Adipose tissue (tissue), 3 donors: ENCODE measurements at regions not wholly inside any gene's neighbourhood (a gene's known extent, or its start where the extent isn't known, plus 50 kb on each side); places are given as distances from the start of the nearest gene placed in this dataset.

Source experiments
- H3K27ac ChIP-seq: one replicate; pipeline ENCODE4 v1.5.1; 2013; ENCODE audit warnings: low read depth, low read length
- WGBS, 3 donors: extraction: QIAGEN DNeasy Blood & Tissue Kit; methylation state at CpG; one replicate each; pipeline ENCODE4 v1.1.7; 2013; 5-methylcytosine and 5-hydroxymethylcytosine counted together
- donor health status: healthy with polysubstance abuse.
- donor health status: Bipolar disorder and iron deficiency.
- donor health status: healthy.

DNA sequence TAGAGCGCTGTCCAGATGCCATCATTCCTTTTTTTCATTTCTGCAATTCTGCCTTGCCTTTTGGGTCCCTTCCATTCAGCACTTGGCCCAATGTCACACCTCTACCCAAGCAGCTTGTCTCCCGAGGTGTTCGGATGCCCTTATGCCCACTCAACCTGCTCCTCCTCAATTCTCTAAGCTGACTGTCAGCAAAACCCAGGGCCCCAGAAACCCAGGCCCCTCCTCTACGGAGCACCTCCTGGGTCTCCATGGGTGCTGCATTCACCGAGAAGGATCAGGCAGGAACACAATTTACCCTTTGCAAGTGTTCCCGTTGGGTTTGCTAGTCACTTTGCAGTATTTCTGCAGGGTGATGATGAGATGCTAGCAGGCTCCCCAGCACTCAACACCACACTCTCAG, 86.7 kb upstream of the RAB6C start:
- WGBS, 3 donors, result 86 to 91% (median 88%) methylated on average over 6 of the region's 6 CpGs
- H3K27ac ChIP-seq, result no peak overlapping the region

DNA sequence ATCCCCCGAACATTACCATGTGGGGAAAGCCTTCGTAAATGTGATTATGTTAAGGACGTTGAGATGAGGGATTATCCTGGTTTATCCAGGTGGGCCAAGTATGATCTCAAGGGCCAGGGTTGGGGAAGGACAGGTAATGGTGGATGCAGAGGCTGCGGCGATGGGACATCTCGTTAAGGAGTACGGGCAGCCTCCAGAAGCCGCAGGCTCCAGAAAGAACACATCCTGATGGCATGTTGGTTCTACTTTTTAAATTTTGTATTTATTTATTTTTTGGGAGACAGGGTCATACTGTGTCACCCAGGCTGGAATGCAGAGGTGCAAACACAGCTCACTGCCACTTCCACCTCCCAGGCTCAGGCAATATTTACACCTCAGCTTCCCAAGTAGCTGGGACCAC, 86.2 kb upstream of the RAB6C start:
- WGBS, 3 donors, result 76 to 79% (median 78%) methylated on average over 8 of the region's 8 CpGs
- no peak overlapping the region for H3K27ac ChIP-seq

DNA sequence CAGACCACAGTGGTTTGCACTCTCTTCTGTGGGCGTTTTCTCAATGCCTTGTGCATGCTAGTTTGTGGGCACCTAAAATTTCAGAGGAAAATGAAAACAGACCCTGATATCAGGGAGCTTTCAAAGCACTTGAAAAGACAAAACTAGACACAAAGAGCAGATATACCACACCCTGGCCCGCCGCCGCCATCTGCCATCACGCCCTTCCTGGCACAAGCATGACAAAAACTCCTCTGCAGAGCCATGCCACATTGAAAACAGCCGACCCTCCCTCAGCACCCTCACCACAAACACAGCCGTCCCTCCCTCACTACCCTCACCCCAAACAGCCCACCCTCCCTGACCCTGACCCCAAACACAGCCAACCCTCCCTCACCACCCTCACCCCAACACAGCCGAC, 84.8 kb upstream of the RAB6C start:
- no peak overlapping the region for H3K27ac ChIP-seq
- 70 to 90% (median 83%) methylated on average over 8 of the region's 8 CpGs for WGBS, 3 donors

DNA sequence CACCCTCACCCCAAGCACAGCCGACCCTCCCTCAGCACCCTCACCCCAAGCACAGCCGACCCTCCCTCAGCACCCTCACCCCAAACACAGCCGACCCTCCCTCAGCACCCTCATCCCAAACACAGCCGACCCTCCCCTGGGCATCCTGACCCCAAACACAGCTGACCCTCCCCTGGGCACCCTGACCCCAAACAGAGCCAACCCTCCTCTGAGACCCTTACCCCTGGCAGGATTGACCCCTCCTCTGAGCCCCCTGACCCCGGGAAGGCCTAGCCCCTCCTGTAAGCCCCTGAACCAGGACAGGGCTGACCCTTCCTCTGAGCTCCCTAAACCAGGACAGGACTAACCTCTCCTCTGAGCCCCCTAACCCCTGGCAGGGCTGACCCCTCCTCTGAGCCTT, 84.4 kb upstream of the RAB6C start:
- WGBS, 3 donors, result 62 to 92% (median 90%) methylated on average over 3 to 5 of the region's 5 CpGs
- no peak overlapping the region for H3K27ac ChIP-seq

DNA sequence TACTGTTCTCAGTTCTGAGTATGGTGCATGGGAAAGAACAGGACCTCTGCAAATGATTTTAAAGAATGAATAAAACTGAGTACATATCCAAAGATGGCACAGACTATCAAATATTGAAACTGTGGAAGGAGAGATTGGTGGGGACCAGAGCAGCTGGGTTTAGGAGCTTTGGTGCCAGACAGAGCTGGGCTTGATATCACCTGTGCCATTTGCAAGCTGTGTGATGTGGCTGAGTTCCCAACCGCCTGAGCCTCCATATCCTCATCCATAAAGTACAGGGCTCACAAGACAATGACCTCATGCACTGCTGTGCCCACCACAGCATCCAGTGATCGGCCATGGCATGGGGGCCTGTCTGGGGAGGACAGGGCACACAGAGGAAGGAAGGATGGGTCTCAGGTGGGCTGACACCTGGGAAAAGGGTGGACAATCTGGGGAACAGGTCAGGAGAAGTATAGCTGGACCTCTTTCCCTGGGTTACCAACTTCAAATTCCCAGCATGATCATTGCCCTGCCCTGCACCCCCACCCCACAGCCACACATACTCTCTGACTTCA, 83.9 kb upstream of the RAB6C start:
- 67 to 87% (median 83%) methylated on average over 2 of the region's 2 CpGs for WGBS, 3 donors

DNA sequence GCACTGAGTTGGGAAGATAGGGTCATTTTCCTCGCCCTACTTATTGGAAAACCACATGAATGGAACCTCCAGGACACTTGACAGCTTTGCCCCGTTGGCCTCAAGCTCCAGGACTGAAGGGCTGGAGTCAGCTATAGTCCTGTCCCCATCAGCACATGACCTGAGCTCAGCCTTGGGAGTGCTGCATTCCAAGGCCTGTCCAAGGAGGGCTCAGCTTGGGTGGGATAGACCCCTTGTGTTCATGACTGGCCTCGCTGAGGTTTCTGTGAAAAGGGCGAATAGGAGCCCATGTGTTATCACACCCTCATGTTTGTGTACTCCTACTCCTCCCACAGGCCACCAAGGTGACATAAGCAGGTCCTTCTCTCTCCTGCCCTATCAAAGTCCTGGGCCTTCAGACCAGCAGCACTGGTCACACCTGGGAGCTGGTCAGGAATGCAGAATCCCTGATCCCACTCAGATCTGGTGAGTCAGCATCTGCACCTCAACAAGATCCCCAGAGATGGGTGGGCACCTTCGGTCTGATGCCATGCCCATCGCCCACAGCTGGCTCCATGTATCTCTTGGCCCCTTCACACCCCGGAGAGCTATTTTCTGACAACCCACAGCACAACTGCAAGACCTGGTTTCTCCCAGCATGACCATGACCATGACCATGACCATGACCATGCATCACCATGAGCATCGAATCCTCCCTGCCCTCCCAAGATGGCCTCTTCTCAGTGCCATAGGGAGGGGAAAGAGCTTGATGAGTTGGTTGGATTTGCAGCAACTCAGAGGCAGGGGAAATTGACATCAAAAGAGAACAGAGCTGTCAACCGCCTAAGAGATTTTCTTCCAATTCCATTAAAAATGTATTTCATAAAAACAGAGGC, 83.0 kb upstream of the RAB6C start:
- 81 to 85% (median 84%) methylated on average over 9 of the region's 9 CpGs for WGBS, 3 donors

More for the DNA sequence above, 83.9 kb upstream of the RAB6C start:
- no peak overlapping the region for H3K27ac ChIP-seq

DNA sequence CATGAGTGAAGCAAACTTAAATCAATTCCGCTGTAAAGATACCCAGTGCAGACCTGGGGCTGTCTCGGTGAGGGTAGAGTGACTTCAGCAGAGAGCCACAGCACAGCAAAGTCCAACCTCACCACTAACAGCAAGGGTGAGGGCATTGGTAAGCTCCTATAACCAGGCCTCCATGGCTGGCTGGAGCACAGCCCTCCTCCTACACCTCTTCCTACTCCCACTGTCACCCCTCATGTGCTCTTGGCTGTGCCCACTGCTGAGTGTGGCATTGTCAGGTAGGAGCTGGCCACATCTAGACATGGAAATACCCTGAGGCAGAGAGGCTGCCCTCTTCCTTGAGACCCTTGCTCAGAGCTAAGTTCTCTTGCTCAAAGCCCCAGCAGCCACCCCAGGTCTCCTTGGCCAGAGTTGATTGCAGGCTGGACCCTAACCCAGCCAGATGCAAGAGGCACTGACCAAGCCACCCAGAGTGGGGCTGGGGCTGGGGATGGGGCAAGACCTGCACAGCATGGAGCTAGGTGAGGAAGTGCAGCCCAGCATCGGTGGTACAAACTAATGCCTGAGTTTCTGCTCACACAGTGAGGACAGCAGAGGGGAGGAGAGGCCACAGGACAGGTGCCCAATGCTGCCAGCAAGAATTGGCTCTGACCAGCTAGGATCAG, 77.6 kb upstream of the RAB6C start:
- no peak overlapping the region for H3K27ac ChIP-seq
- 62 to 63% (median 63%) methylated on average over 3 of the region's 3 CpGs for WGBS, 3 donors

More for the DNA sequence above, 83.0 kb upstream of the RAB6C start:
- H3K27ac ChIP-seq, result no peak overlapping the region

DNA sequence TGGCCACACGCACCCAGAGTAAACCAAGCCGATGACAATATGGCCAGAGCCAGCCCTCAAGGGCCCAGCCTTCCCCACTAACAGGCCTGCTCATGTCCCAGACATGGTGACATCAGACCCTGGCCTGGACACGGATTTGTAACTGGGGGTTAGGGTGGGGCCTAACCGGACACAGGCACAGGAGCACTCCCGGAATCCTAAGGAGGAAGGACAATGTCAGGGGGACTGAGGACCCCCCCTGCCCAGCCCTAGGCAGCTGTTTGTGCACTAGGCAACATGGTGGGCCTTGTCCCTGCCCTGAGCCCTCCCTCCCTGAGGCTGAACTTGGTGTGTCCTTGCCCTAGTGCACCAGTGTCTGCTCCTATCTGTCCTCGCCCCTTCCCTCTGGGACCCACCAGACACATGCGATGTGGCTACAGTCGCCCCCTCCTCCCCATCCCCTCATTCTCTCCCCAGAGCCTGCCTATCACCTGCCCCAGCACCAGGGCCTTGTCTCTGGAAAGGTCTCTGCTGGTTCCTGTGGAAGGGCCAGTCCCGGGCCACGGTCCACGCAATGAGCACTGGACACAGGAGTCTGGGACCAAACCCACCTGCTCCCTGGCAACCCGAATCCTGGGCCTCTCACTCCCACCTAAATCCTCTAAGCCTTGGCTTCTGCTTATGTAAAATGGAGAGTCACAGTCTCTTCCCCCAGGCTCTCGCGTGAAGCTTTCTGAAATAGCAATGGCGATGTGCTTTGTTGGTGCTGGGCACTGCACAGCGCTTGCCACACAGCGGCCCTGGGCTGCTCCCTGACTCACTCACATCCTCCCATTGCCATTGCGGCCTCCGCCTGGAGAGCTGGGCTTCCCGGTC, 76.5 kb upstream of the RAB6C start:
- WGBS, 3 donors, result 89 to 93% (median 92%) methylated on average over 20 of the region's 20 CpGs
- H3K27ac ChIP-seq, result no peak overlapping the region

DNA sequence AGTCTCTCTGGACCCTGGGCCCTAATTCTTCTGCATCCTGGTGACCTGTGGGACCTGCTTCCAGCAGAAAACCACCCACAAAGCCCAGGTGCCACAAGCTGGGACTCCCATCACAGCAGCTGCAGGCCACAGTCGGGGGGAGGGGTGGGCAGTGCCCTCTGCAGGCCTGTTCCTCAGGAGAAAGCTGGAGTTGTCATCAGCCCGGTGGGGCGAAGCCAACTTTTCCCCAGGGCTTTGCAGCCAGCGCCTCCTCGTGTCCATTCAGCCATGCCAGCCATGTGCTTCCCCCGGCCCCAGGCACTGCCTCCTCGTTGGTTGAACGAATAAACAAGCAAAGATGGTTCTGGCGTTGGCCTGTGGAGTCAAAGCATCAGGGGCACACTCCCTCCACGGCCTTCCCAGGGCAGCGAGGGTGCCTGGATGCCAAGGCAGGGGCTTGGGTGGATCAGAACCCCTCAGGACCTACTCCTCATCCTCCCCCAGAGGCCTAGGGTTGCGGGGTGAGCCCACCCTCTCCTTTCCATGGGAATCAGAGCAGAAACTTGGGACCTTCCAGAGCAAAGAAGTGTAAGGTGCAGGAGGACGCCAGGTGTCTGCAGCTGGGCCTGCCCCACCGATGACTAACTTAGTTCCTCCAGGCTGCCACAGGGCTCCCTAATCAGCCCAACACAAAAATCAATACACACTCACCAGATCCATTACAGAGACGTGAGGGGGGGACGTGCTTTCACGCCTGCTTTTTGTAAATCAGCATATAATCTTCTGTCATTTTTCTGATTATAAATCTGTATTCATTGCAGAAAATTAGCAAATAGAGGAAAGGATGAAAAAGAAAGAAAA, 75.7 kb upstream of the RAB6C start:
- H3K27ac ChIP-seq, result no peak overlapping the region
- 64 to 82% (median 75%) methylated on average over 17 of the region's 17 CpGs for WGBS, 3 donors

DNA sequence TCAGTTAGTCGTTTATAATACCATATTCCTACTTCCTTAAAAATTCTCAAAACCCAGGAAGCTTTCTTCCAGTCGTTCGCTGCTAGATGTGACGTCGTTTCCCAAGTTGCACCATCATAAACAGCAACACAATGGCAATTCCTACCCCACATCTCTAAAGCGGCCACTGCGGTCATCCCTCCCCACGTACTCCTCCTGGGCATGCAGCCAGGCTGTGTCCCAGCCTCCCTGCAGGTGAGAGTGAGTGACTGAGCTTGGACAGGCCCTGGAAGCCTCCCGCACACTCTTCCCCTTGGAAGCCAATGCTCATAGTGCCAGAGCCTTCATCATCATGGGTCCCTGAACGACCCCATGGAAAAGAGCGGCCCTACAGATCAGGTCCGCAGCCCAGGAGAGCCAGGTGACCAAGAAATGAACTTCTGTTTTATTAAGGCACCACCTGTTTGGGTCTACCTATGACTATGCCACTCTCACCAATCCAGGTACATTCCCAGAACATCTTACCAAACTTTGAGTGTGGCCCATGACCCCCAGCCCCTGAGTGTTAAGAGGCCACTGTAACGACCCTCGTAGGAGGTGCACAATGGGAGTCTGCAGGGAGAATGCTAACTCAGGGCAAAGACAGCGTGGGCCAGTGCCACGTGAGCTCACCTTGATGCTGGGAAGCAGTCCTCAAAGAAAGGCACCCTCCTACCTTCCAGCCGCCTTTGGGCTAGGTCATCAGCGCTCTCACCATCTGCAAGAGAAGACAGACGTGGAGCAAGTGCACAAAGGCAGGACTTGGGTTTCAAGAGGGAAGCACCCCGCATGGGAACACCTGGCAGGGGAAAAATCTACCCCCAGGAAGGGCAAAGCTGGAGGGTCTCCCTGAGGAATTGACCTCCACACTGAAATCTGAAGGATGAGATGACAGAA, 74.7 kb upstream of the RAB6C start:
- WGBS, 3 donors, result 71 to 75% (median 73%) methylated on average over 20 of the region's 20 CpGs

DNA sequence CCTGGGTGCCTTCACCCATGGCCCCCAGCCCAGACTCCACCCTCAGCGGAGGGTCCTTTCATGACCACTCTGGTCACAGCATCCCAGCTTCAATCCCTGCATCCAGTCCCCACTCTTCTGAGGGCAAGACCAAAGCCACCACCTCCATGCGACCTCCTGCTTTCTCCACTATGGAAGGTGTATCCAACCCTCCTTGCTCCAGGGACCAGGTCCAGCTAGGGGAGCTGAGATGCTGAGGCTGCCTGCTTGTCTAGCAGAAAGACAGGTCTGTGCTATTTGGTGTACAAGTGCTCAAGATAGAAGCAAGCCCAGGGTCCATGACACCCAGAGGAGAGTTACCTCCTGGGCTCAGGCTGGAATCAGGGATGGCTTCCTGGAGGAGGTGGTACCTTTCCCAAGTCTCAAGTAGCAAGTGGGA, 73.8 kb upstream of the RAB6C start:
- H3K27ac ChIP-seq, result no peak overlapping the region
- 90 to 97% (median 90%) methylated on average over 2 of the region's 2 CpGs for WGBS, 3 donors

More for the DNA sequence above, 74.7 kb upstream of the RAB6C start:
- no peak overlapping the region for H3K27ac ChIP-seq

DNA sequence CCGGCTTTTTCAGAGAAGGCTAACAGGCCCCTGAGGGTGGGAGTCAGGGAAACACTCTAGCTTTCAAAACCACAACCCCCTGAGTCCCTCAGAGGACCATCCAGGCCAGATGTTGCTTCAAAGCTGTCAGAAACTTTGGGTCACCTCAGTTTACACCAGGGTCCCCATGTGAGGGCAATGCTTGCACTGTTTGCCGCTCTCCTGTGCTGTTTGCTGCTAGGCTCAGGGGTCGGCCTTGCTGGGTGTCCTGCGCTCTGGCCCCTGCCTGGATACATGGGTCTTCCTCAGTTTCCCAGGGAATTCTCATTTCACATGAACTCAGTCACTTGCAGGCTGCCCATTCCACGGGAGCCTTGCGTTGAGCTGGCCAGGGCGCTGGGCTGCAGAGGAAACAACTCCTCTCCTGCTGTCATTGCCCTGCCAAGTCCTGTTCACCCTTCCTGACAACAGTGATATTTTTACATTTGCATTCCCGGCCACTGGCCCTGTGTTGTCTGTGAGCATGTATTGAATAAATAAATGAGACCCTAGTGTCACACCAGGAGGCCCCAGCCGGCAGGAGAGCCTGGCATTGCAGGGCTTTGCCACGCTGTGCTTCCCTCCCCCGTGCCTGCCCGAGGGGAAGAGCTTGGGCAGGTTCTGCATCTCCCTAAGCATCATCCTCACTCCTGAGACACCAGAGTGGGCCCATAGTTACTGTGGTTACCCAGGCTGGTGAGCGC, 73.2 kb upstream of the RAB6C start:
- no peak overlapping the region for H3K27ac ChIP-seq
- 71 to 78% (median 71%) methylated on average over 13 of the region's 13 CpGs for WGBS, 3 donors

DNA sequence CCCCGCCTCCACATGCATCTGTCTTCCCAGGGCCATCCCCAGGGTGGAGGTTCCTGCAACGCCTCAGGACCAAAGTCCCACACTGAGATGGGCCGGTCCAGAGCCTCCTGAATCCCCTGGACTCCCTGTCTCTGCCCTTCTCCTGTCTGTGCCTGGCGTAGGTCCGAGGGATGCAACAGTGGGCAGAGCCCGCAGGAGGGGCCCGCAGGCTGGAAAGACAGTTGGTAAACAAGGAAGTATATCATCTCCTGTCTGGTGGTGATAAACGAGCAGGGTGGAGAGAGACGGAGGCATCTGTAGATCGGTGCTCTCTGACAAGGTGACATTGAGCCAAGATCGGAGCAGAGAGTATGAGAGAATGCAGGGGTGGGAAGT, 72.6 kb upstream of the RAB6C start:
- WGBS, 3 donors, result 47 to 54% (median 54%) methylated on average over 11 of the region's 11 CpGs
- no peak overlapping the region for H3K27ac ChIP-seq

DNA sequence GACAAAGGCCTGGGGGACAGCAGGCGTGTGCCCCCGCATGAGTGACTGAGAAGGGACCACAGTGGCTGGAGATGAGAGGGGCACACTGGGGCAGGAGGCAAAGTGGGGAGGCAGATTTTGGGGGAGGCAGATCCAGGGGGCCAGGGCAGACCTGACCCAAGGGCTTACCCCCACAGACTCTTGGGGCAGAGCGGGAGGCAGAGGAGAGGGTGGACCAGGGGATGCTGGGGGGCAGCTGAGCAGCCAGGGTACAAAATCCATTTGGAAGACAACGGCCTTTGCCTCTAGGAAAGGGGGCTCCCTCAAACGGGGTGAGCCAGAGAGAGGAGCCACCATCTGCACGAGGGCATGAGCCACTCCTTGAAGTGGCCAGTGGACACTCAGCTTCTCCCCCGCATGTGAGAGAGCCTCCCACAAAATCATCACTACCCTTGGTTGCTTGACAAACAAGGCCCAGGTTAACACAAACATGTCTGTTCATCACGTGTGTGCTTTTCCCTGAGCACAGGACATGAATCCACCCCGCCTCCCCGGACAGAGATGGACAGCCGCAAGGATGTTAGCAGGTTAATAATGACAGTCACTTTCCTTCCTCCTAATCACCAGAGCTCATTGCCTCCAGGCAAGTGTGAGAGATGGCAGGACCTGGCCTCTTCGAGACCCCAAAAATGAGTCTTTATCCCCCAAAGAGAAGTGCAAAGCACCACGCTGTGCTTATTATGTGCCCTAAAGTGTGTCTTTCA, 72.0 kb upstream of the RAB6C start:
- no peak overlapping the region for H3K27ac ChIP-seq
- 74 to 80% (median 77%) methylated on average over 13 of the region's 13 CpGs for WGBS, 3 donors

DNA sequence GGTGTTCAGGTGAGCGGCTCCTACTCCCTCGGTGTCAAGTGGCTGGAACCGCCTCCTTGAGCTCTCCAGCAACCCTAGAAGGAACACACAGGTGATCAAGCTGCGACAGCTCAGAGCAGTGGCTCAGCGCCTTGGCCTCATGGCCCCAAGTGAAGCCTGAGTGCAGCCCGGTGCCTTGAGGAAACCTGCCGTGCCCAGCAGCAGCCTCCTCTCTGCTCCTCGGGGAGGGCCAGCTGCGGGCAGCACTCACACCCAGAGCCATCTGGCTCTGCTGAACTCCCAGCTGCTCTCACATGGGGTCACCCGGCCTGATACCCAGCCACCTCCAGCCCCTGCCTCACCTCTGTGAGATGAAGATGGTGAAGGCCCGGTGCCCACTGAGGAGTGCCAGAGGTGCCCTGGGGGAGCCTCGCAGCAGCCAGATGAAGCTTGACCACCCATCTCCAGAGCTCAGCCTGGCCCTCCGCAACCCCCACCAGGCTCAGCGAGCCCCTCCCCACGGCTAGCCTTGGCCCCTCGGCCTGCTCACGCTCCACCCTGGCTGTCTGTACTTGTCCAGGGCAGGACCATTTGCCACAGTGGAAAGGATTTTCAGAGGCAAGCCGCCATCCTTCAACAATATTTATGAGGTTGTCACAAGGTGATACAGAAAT, 70.6 kb upstream of the RAB6C start:
- WGBS, 3 donors, result 80 to 86% (median 85%) methylated on average over 18 of the region's 18 CpGs

More for the DNA sequence above, 70.6 kb upstream of the RAB6C start:
- no peak overlapping the region for H3K27ac ChIP-seq
